RWPE1 (cell line): ENCODE measurements at regions not wholly inside any gene's neighbourhood (a gene's known extent, or its start where the extent isn't known, plus 50 kb on each side); places are given as distances from the start of the nearest gene placed in this dataset.

ENCODE experiments used
- CTCF ChIA-PET: fragments of 350-600 bp; sonication (Branson Sonifier 250); formaldehyde crosslinking; extraction: SDS; loops from one replicate; lab custom pipeline; 2021; lab: Yijun Ruan, JAX
- POLR2A ChIA-PET: fragments of 400-600 bp; formaldehyde crosslinking; extraction: SDS; loops from one replicate; lab custom pipeline; 2020; ENCODE audit warnings: antibody characterized with exemption; ENCODE audit not compliant: low non-redundant PET; lab: Yijun Ruan, JAX
- DNase-seq: peaks from one replicate; pipeline ENCODE4 v3.0.0; 2012; ENCODE audit warnings: low spot score
- H3K27ac ChIP-seq: fragments of 450-650 bp; 2 replicates; pipeline ENCODE4 v1.5.1; 2017
- CTCF ChIP-seq: fragments of 450-650 bp; conservative IDR thresholded peaks from 2 replicates; pipeline ENCODE4 v1.5.1; 2017; ENCODE audit warnings: low read depth, mild to moderate bottlenecking

GRCh38 chr4:123705419-123705818 lies 308.8 kb downstream of the SPRY1 start:
- no peak for DNase-seq
- ChIA-PET CTCF (no interaction called here), POLR2A (no interaction called here)
- H3K27ac ChIP-seq, result no peak overlapping the region
- no peak for TF ChIP-seq CTCF

GRCh38 chr4:123706973-123707372 lies 310.4 kb downstream of the SPRY1 start:
- no peak overlapping the region for H3K27ac ChIP-seq
- POLR2A ChIA-PET, result no interaction called here
- no peak for TF ChIP-seq CTCF
- CTCF ChIA-PET, result no interaction called here
- no peak for DNase-seq

GRCh38 chr4:123708902-123709301 lies 312.3 kb downstream of the SPRY1 start:
- POLR2A ChIA-PET, result no interaction called here
- DNase-seq, result no peak
- H3K27ac ChIP-seq, result no peak overlapping the region
- CTCF ChIA-PET, result no interaction called here
- TF ChIP-seq CTCF, result no peak

GRCh38 chr4:123709336-123709735 lies 312.7 kb downstream of the SPRY1 start:
- no peak for DNase-seq
- CTCF ChIA-PET, result no interaction called here
- no peak overlapping the region for H3K27ac ChIP-seq
- no peak for TF ChIP-seq CTCF
- POLR2A ChIA-PET, result no interaction called here

- DNase-seq, result no peak
- no peak overlapping the region for H3K27ac ChIP-seq
- TF ChIP-seq CTCF, result no peak
- ChIA-PET POLR2A (no interaction called here), CTCF (no interaction called here)
Measured at GRCh38 chr4:123731035-123731434, 334.4 kb downstream of the SPRY1 start.

- no peak for DNase-seq
- TF ChIP-seq CTCF, result no peak
- POLR2A ChIA-PET, result no interaction called here
- no peak overlapping the region for H3K27ac ChIP-seq
- CTCF ChIA-PET, result no interaction called here
Measured at GRCh38 chr4:123737156-123737555, 340.6 kb downstream of the SPRY1 start.

GRCh38 chr4:123739806-123740205 lies 343.2 kb downstream of the SPRY1 start:
- CTCF ChIA-PET, result interaction anchor here (0.6 kb wide), 1 partner anchor 161 kb away, joined by 3 read pairs; no protein-coding TSS in a partner anchor

More at GRCh38 chr4:123739806-123740205, 343.2 kb downstream of the SPRY1 start:
- no peak for DNase-seq
- no peak for TF ChIP-seq CTCF
- no peak overlapping the region for H3K27ac ChIP-seq
- POLR2A ChIA-PET, result no interaction called here
